ENCODE measurements at regions not wholly inside any gene's neighbourhood (a gene's known extent, or its start where the extent isn't known, plus 50 kb on each side); places are given as distances from the start of the nearest gene placed in this dataset.

- no peak overlapping the region for H3K56ac ChIP-seq (ENCODE audit: extremely low read depth, insufficient read depth, low read length)
- peaks cover 32% of the 10 kb centered on the region for H3K27me3 ChIP-seq (ENCODE audit: control insufficient read depth, insufficient read depth, low read length)
- no peak overlapping the region for H2BK5ac ChIP-seq (ENCODE audit: low read depth, low read length, poor library complexity, severe bottlenecking)
- in situ Hi-C loops (cut with MboI; ENCODE audit: low sequenced_read_pairs) (no loop called here), dilution Hi-C loops (cut with HindIII; ENCODE audit: low sequenced_read_pairs, unreplicated experiment) (no loop called here), intact Hi-C loops (cut with micrococcal nuclease) (no loop called here)
- H3K18ac ChIP-seq (ENCODE audit: low read depth, low read length): no peak overlapping the region
- no peak for ATAC-seq (ENCODE audit: low read depth)
- TF ChIP-seq USF2 (IDR thresholded peaks at IDR 0.05; ENCODE audit: low read depth, low read length) (no peak), FOS (IDR thresholded peaks at IDR 0.05; ENCODE audit: low read depth, low read length) (no peak), RAD21 (IDR thresholded peaks at IDR 0.05; ENCODE audit: low read length) (no peak), RCOR1 (IDR thresholded peaks at IDR 0.05; ENCODE audit: insufficient replicate concordance, low read length) (no peak), MAFK (IDR thresholded peaks at IDR 0.05; ENCODE audit: low read depth, low read length) (no peak), POLR2A (IDR thresholded peaks at IDR 0.05; ENCODE audit: low read depth, low read length) (no peak), NFE2L2 (IDR thresholded peaks at IDR 0.05; ENCODE audit: low read depth, low read length) (no peak), ELK1 (IDR thresholded peaks at IDR 0.05; ENCODE audit: borderline replicate concordance, low read depth, low read length) (no peak), MXI1 (IDR thresholded peaks at IDR 0.05; ENCODE audit: borderline replicate concordance, low read depth, low read length) (no peak), CEBPB (IDR thresholded peaks at IDR 0.05; ENCODE audit: low read depth, low read length) (no peak), SMC3 (IDR thresholded peaks at IDR 0.05; ENCODE audit: low read depth, low read length) (no peak), MAZ (IDR thresholded peaks at IDR 0.05; ENCODE audit: borderline replicate concordance, low read depth, low read length) (no peak), CTCF (conservative IDR thresholded peaks at IDR 0.05; ENCODE audit: low read depth, low read length) (no peak), BHLHE40 (IDR thresholded peaks at IDR 0.05; ENCODE audit: low read depth, low read length) (no peak), RFX5 (IDR thresholded peaks at IDR 0.05; ENCODE audit: low read depth, low read length) (no peak), CHD1 (IDR thresholded peaks at IDR 0.05; ENCODE audit: low read depth, low read length) (no peak)
- H2AK9ac ChIP-seq (replicated peaks; ENCODE audit: low read depth, low read length, poor library complexity): no peak overlapping the region
- H3K9me1 ChIP-seq (ENCODE audit: insufficient read depth, low read length): no peaks in the 10 kb centered on the region
- no peak for DNase-seq
- H3K9ac ChIP-seq (ENCODE audit: low read depth, low read length): no peak overlapping the region
- H3K36me3 ChIP-seq (ENCODE audit: control insufficient read depth, insufficient read depth, low read length): no peaks in the 10 kb centered on the region
- no peaks in the 10 kb centered on the region for H3K9me3 ChIP-seq (ENCODE audit: control insufficient read depth, insufficient read depth, low read length)
- no peaks in the 10 kb centered on the region for H3K4me1 ChIP-seq (ENCODE audit: control insufficient read depth, insufficient read depth, low read length)
- H4K91ac ChIP-seq (ENCODE audit: insufficient read depth, low read depth, low read length): no peak overlapping the region
- ChIA-PET POLR2A (ENCODE audit: unreplicated experiment) (no interaction called here), CTCF (interaction anchor here (1.5 kb wide), 1 partner anchor 13 kb away, joined by 5 read pairs; no protein-coding TSS in a partner anchor)
- no peak overlapping the region for H3K4me3 ChIP-seq (ENCODE audit: insufficient read depth, low read depth, low read length)
- no CpG with 5 or more reads among the region's 4 CpGs for WGBS, 2 experiments (ENCODE audit: extremely low coverage in 2 of 2, insufficient read length in 1 of 2)
- H3K4ac ChIP-seq (ENCODE audit: low read depth, low read length): no peak overlapping the region
- H2BK15ac ChIP-seq (ENCODE audit: low read depth, low read length): no peak overlapping the region
- no peaks in the 10 kb centered on the region for H3K79me1 ChIP-seq (ENCODE audit: low read depth in 1 of 2, low read length in 2 of 2)
- no peak overlapping the region for H2BK120ac ChIP-seq (ENCODE audit: low read depth, low read length)
- no peak overlapping the region for H2BK20ac ChIP-seq (ENCODE audit: low read depth, low read length)
- no TSS peak for BruUV-seq (replicated peaks)
- H2AFZ ChIP-seq (replicated peaks; ENCODE audit: low read length, poor library complexity): no peak overlapping the region
- H3K14ac ChIP-seq (replicated peaks; ENCODE audit: low read depth, low read length): no peak overlapping the region
- H4K5ac ChIP-seq (ENCODE audit: low read depth, low read length): no peak overlapping the region
- H4K8ac ChIP-seq (ENCODE audit: low read depth in 2 of 2, low read length in 2 of 2): no peak overlapping the region
- H3K4me2 ChIP-seq (ENCODE audit: low read depth, low read length): no peak overlapping the region
- no peak overlapping the region for H2AK5ac ChIP-seq (ENCODE audit: low read depth, low read length)
- no peak overlapping the region for H3K23ac ChIP-seq (ENCODE audit: low read depth, low read length)
- H3K27ac ChIP-seq (ENCODE audit: insufficient read depth, low read length): no peak overlapping the region
- no peaks in the 10 kb centered on the region for H4K20me1 ChIP-seq (ENCODE audit: insufficient read depth, low read length)
These were observed 116.1 kb upstream of the RAB12 start for GRCh38 chr18:8493141-8493540.
